Brain pericyte (primary cell): ENCODE measurements at regions not wholly inside any gene's neighbourhood (a gene's known extent, or its start where the extent isn't known, plus 50 kb on each side); places are given as distances from the start of the nearest gene placed in this dataset.
"Not testable (repeated sequence)": the region's sequence is repeated elsewhere in the genome, so short reads cannot be mapped to it uniquely, and the experiment has no call there.

Experiments used
- DNase-seq: peaks from one replicate; pipeline ENCODE4 v3.0.0-alpha.2; 2012; ENCODE audit warnings: low read depth, low spot score

DNA sequence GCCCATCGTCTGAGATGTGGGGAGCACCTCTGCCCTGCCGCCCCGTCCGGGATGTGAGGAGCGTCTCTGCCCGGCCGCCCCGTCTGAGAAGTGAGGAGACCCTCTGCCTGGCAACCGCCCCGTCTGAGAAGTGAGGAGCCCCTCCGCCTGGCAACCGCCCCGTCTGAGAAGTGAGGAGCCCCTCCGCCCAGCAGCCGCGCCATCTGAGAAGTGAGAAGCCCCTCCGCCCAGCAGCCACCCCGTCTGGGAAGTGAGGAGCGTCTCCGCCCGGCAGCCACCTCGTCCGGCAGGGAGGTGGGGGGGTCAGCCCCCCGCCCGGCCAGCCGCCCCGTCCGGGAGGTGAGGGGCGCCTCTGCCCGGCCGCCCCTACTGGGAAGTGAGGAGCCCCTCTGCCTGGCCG is 267.2 kb downstream of the MEF2C start:
- not testable (repeated sequence) for DNase-seq

- no peak for DNase-seq
Measured at GRCh38 chr5:88613051-88613450, 269.9 kb downstream of the MEF2C start.

DNA sequence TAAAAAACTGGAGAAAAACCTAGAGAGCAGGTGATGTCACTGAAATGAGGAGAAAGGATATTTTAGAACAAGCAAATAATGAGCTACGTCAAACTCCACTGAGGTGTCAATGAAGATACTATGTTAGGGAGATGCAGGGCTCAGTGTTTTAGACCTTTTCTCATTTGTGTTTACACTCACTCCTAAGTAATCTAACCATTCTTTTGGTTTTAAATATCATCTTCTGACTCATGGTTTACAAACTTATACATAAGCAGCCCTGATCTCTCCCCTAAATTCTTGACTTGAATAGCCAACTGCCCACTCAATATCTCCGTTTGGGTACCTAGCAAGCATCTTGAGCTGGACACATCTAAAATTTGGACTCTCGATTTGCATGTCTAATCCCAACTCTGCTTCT is 272.4 kb downstream of the MEF2C start:
- no peak for DNase-seq

DNA sequence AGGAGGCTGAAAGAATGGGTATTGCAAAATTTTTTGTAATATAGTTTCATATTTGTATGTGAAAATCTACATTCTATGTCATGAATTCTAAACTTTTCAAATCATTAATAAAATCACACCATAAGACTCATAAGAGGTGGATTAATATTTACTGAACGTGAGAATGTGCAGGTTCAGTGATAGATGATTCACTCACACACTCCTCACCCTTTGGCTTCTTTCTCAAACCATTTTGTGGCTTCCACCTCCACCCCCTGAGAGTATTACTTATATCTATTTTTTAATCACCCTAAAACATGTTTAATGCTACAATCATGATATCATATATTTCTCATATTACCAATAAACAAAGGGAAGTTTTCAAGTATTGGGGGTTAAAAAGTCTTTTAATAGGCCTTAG is 275.5 kb downstream of the MEF2C start:
- DNase-seq: no peak

DNA sequence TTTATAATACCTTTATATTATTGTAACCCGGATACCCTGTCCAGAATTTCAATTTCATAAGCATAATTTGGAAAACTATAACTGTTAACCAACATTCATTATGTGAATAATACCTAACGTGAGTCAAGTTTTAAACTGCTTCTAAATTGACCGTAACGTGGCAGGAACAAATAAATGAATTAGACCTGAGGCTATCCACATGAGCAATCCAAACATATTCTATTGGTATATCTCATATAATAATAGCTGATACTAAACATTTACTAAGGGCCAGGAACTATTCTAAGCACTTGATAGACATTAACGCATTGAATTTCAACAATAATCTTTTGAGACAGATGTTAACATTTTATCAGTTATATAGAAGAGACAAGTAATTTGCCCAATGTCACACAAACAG is 276.4 kb downstream of the MEF2C start:
- no peak for DNase-seq

DNA sequence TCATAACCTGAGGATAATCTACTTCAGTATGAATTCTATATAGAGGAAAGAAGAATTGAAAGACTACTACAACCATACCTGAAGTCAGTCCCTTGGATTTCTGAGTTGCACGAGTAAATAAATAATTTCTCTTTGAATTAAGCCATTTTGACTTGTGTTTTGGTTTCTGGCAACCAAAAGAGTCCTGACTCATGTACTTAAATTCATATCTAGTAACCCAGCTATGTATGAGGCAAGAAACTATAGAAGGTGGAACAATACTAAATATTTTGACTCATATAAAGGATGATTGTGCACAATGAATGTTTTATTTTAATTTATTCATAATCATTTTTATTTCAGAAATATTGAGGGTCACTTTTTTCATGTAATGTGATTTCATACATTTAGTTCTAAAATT is 276.8 kb downstream of the MEF2C start:
- DNase-seq: no peak

DNA sequence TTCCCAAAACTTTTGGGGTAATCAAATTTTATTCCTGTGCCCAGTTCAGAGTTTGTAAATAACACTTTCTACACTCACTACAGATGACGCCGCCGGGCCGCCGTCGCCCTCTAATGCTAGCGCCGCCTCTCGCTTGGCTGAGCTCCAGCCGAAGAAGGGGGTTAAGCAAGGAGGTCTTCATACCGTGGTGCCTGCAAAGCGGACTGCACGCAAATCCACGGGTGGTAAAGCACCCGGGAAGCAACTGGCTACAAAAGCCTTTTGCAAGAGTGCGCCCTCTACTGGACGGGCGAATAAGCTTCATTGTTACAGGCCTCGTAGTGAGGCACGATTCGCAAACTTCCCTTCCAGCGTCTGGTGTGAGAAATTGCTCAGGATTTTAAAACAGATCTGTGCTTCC is 280.4 kb downstream of the MEF2C start:
- no peak for DNase-seq

DNA sequence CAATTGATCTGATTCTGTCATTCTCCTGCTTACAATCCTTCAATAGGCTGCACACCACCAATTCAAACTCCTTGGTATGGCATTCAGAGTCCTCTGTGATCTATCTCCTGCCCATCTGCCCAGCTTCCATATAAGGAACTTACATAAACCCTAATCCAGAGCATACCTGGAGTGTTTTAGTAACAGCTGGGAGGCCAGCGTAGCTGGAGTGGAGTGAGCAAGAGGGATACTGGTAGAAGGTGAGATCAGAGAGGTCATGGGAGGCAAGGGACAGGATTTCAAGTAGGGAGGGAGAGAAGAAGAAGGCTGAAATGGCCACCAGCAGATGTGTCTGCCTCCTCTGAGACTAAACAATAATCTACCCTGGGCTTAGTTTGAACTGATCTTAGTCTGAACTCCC is 288.5 kb downstream of the MEF2C start:
- DNase-seq: no peak

- DNase-seq: no peak
Measured at GRCh38 chr5:88588609-88589008, 294.4 kb downstream of the MEF2C start.

DNA sequence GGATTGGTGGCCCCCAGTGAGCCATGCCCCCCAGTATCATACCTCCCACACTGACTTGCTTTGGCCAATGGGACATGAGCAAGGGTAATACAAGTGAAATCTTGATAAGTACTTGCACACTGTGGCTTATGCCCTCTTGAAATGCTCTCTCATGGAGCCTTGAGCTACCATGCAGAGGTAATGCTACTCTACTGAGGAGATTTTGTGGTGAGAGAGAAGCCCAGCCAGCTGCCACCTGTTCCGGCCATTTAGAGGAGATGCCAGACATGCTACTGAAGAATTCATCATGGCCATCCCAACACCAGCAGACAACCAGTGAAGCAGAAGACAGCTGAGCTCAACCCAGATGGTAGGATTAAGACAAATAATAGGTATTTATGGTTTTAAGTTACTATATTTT is 299.5 kb downstream of the MEF2C start:
- no peak for DNase-seq

DNA sequence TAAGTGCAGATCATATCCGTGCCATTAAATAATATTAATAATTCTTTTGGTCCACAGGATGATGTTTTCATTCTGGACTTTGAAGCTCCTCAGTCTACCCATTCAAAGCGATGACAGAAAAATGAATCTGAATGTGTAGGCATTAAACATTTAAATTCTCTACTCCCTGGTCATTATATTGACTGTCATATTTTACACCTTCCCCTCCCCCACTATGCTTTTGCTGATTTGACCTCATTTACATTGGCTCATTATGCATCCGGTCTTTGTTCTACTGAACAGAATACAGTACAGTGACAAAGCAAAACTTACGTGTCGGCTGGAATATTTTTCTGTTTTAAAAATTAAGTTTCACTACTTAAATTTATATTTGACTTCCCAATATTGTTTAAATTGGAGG is 289.7 kb upstream of the TMEM161B start:
- DNase-seq: no peak

- DNase-seq: no peak
Measured at GRCh38 chr5:88557881-88558280, 289.2 kb upstream of the TMEM161B start.

- DNase-seq: no peak
Measured at GRCh38 chr5:88557131-88557530, 288.5 kb upstream of the TMEM161B start.

DNA sequence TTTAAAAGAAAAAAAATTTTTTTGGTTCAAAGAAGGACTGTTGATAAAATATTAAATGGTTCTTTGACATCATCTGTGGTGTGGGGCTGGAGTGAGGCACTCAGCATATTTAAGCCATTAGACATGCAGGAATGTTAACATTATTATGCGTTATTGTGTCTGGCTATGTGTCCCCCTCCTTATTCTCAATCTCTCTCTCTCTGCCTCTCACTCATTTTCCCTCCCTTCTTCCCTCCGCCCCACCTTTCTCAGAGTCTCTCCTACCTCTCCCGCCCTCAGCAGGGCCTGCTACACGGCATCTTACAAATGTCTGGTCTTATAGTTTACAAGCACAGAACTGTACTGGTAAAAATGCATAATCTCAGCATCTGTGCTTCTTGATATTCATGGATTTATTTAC is 287.8 kb upstream of the TMEM161B start:
- no peak for DNase-seq

DNA sequence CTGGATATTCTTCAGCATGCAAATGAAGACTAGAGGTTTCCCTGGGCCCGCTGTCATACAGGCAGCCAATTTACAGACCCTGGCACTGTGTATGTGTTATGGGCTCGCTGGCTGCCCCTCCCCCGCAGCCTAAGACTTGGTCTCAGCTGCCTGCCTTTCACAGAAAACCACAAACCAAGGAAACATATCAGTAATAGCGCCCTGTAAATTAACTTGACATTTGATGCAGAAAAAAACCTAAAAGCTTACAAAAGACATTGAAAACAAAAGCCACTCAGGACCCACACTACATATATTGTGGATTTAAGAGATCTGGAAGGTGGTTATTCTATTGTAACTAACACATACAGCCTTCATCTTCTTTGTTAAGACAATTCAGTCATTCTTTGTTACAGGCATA is 287.0 kb upstream of the TMEM161B start:
- no peak for DNase-seq

GRCh38 chr5:88553986-88554385 is 285.3 kb upstream of the TMEM161B start:
- no peak for DNase-seq

- DNase-seq: no peak
Measured at GRCh38 chr5:88553136-88553875, 284.7 kb upstream of the TMEM161B start.

DNA sequence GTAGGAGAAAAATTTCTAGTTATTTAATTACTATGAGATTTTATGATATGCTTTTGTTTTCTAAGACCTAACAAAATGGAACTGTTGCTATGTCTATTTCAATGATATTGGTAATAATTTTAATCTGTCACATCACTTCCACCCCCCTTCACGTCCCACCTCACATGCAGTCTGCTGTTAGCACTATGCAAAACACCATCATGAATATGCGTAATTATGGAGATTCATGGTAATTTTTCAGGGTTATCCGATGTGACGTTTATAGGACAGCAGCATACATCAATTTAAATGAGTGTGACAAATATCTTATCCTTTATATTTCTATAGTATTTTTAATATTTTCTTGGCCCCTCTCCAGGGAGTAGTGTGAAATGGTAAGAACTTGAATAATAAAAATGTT is 283.8 kb upstream of the TMEM161B start:
- DNase-seq: no peak

GRCh38 chr5:88551724-88552345 is 283.2 kb upstream of the TMEM161B start:
- no peak for DNase-seq

DNA sequence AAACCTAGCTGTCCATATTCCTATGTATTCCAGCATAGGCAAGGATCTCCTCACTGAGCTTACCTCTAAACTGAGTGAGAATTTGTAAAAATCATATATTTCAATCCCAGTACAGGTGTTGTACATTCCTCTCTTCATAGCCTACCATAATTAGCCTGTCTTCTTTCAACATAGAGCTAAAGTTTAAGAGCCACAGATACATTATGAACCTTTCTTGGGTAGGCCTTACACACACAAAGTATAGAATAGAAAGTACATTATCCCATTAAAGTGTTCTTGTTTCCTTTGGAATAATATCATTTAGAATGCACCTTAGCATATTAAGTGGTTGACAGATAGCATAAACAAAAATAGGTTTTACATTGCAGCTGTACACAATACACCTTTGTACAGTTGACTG is 282.1 kb upstream of the TMEM161B start:
- DNase-seq: no peak

GRCh38 chr5:88548136-88548805 is 279.6 kb upstream of the TMEM161B start:
- DNase-seq: no peak

DNA sequence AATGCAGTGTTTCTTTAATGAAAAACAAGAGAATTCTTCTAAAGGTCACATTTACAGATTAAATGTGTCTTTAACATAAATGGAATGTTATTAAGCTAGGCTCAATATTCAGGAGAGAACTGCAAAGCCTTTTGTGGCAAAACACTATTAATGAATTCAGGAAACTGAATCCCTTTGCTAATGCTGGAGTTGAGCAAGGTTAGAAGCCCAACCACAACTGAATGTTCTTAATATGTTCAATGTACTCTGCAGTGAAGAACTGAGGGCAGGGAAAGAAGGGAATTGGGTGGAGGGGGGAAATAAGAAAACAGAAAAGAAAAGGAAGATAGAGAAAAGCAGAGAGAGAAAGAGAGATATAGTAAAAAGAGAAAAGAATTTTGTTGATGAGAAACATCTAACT is 276.7 kb upstream of the TMEM161B start:
- DNase-seq: no peak

DNA sequence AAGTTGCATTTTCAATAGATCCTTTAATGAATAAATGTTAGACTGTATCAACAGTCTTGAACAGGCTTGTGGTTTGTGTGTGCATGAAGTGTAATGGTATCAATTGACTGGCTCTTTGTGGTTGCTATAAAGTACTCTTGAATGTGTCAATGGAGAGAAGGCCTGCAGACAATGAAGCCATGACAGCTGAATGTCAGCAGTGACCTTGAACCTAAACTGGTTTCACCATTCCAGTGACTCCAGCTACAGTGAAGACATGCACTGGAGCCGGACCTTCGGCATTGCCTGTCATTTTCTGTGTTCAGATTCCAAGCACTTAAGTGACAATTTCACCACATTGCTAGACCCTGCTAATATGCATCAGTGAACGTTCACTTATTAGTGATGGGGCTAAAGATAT is 276.0 kb upstream of the TMEM161B start:
- no peak for DNase-seq
